Panc1 (cell line): ENCODE measurements at regions not wholly inside any gene's neighbourhood (a gene's known extent, or its start where the extent isn't known, plus 50 kb on each side); places are given as distances from the start of the nearest gene placed in this dataset.

ENCODE experiments used
- CTCF ChIP-seq: fragments of 450-650 bp; IDR thresholded peaks from 2 replicates; pipeline ENCODE4 v1.5.1; 2017; ENCODE audit warnings: mild to moderate bottlenecking
- POLR2AphosphoS5 ChIP-seq: IDR thresholded peaks from 2 replicates; pipeline ENCODE4 v1.6.1; 2012; ENCODE audit warnings: mild to moderate bottlenecking, low read depth, low read length, moderate library complexity
- REST ChIP-seq, 2 experiments: IDR thresholded peaks; 2 replicates each; pipeline ENCODE4 v1.6.1; 2011 to 2012; ENCODE audit warnings: low read depth in 2 of 2, control low read depth in 1 of 2, low read length in 1 of 2, mild to moderate bottlenecking in 1 of 2, moderate library complexity in 1 of 2; ENCODE audit not compliant: insufficient read depth in 1 of 2
- SIN3A ChIP-seq: IDR thresholded peaks from 2 replicates; pipeline ENCODE4 v1.6.1; 2012; ENCODE audit warnings: low read depth, mild to moderate bottlenecking, low read length, moderate library complexity, borderline replicate concordance; ENCODE audit not compliant: insufficient read depth
- TCF7L2 ChIP-seq: IDR thresholded peaks from 2 replicates; pipeline ENCODE4 v1.6.1; 2011; ENCODE audit warnings: mild to moderate bottlenecking, low read depth, low read length, inconsistent platforms

- TF ChIP-seq CTCF (no peak), POLR2AphosphoS5 (no peak), SIN3A (no peak), REST (IDR thresholded peaks at IDR 0.05; ENCODE audit: insufficient read depth in 1 of 2, low read depth in 2 of 2, low read length in 1 of 2) (no peak), TCF7L2 (no peak)
Measured at GRCh38 chrX:5644776-5645175, 583.9 kb downstream of the NLGN4X start.
